Esophagus squamous epithelium (tissue), 4 donors: ENCODE measurements at regions not wholly inside any gene's neighbourhood (a gene's known extent, or its start where the extent isn't known, plus 50 kb on each side); places are given as distances from the start of the nearest gene placed in this dataset.

Experiments used
- CTCF ChIP-seq, 6 experiments: fragments of 450-650 bp in 4 of 6; fragments of 200-600 bp in 2 of 6; sonication (generic) in 2 of 6; IDR thresholded peaks; one replicate each; pipeline ENCODE4 v1.5.1; 2016 to 2019; ENCODE audit warnings: antibody characterized with exemption in 6 of 6, mild to moderate bottlenecking in 4 of 6, moderate library complexity in 4 of 6
- POLR2A ChIP-seq, 4 donors: fragments of 450-650 bp; IDR thresholded peaks; one replicate each; pipeline ENCODE4 v1.6.1; 2017; ENCODE audit warnings: antibody characterized with exemption in 4 of 4, mild to moderate bottlenecking in 4 of 4, moderate library complexity in 3 of 4

DNA sequence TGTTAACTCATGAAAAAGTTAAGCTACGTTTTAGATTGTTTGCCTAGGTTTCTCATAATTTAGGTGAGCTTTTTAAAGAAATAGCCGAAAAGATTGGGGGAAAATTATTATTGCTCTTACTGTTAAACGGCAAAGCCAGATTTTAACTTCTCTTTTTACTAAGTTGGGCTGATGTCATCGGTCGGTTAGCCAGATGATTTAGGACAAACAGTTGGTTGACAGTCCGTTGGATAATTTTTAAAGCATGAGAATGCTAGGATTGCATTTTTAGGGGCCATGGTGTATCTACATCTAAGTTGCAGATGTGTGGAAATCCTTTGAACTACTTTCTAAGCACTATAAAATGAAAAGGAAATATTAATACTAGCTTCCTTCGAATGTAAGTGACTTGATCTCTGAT lies 280.9 kb upstream of the AKR1E2 start:
- TF ChIP-seq CTCF (IDR thresholded peaks at IDR 0.05) = no peak
- no peak for TF ChIP-seq POLR2A (IDR thresholded peaks at IDR 0.05)
